Muscle of leg (tissue), 3 donors: ENCODE measurements at regions not wholly inside any gene's neighbourhood (a gene's known extent, or its start where the extent isn't known, plus 50 kb on each side); places are given as distances from the start of the nearest gene placed in this dataset.

Source experiments
- DNase-seq: peaks from one replicate; pipeline ENCODE4 v3.0.0; 2013
- H3K27ac ChIP-seq: one replicate; pipeline ENCODE4 v1.5.1; 2013; ENCODE audit warnings: mild to moderate bottlenecking, low read length, control low read depth
- H3K27me3 ChIP-seq: one replicate; pipeline ENCODE4 v1.6.1; 2013; ENCODE audit warnings: low read length; ENCODE audit not compliant: control insufficient read depth, insufficient read depth
- H3K36me3 ChIP-seq: one replicate; pipeline ENCODE4 v1.6.1; 2013; ENCODE audit warnings: low read length; ENCODE audit not compliant: control insufficient read depth, insufficient read depth
- H3K4me1 ChIP-seq: one replicate; pipeline ENCODE4 v1.6.1; 2013; ENCODE audit warnings: low read length; ENCODE audit not compliant: control insufficient read depth, insufficient read depth
- H3K4me3 ChIP-seq: one replicate; pipeline ENCODE4 v1.5.1; 2013; ENCODE audit warnings: low read length, control low read depth
- H3K9me3 ChIP-seq: replicated peaks from 2 replicates; pipeline ENCODE4 v1.6.1; 2013; ENCODE audit warnings: low read depth, low read length; ENCODE audit not compliant: control insufficient read depth
- WGBS: methylation state at CpG from one replicate; pipeline ENCODE4 v1.1.5; 2013; ENCODE audit warnings: missing lambda C conversion rate; ENCODE audit not compliant: insufficient coverage; 5-methylcytosine and 5-hydroxymethylcytosine counted together

DNA sequence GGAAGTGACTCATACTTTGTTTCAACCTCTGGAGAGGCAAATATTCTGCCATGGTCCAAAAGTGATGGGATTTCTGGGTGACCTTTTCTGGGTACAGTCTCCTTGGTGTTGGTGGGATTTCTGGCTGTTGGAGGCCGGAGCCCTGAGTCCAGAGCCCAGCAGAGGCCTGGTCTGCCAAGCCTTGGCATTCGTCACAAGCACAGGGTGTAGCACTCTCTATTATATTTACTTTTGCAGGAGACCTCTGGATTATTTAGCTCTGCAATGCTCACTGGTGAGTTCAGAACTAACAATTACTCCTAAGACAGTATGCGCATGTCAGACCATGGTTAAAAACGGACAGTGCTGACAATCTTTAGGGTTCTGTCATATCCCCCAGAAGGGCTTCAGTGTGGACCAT lies 201.6 kb upstream of the TWIST2 start:
- no peaks in the 10 kb centered on the region for H3K9me3 ChIP-seq
- H3K4me1 ChIP-seq = peaks cover 5% of the 10 kb centered on the region
- no peak overlapping the region for H3K4me3 ChIP-seq
- no peak overlapping the region for H3K27ac ChIP-seq
- DNase-seq = no peak
- H3K36me3 ChIP-seq = no peaks in the 10 kb centered on the region
- H3K27me3 ChIP-seq = peaks cover 2% of the 10 kb centered on the region
- 89% methylated on average over 2 of the region's 4 CpGs for WGBS

DNA sequence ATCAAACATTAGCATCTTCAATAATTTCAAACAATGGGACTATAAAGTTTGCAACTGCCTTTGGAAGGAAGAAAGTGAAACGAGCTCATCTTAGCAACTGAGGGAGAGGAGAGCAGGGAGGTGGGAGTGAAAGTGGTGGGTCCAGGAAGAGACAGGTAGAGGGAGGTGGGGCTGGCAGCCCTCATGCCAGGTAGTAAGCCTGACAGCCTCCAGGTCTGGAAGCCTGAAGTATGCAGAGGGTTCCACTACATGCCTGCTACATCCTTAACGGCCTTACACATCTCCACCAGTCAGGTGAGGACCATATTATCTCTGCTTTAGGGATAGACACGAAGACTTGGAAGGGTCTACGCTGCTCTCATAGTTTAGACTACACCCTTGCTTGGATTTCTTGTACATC lies 201.1 kb upstream of the TWIST2 start:
- 75% methylated on average over 3 of the region's 4 CpGs for WGBS
- DNase-seq = no peak
- Histone ChIP-seq H3K4me1 (peaks cover 5% of the 10 kb centered on the region), H3K27ac (no peak overlapping the region), H3K36me3 (no peaks in the 10 kb centered on the region), H3K4me3 (no peak overlapping the region), H3K9me3 (no peaks in the 10 kb centered on the region), H3K27me3 (peaks cover 2% of the 10 kb centered on the region)

DNA sequence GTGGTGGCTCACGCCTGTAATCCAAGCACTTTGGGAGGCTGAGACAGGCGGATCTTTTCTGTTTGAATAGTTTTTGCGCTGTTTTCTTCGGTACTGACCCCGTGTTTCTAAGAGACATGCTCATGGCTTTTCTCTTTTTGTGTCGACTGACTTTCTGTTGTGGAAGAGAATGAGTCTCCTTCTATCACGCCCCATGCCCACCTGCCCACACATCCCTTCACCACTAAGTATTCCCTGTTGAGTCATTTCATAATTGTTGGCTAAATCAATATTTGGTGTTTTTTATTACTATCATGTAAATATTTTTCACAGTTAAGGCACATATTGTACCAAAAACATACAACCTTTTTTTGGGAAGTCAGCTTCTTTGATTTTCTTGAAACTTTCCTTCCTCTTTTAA lies 198.8 kb upstream of the TWIST2 start:
- H3K27me3 ChIP-seq = peaks cover 2% of the 10 kb centered on the region
- WGBS = 90% methylated on average over 2 of the region's 7 CpGs
- peaks cover 13% of the 10 kb centered on the region for H3K4me1 ChIP-seq

DNA sequence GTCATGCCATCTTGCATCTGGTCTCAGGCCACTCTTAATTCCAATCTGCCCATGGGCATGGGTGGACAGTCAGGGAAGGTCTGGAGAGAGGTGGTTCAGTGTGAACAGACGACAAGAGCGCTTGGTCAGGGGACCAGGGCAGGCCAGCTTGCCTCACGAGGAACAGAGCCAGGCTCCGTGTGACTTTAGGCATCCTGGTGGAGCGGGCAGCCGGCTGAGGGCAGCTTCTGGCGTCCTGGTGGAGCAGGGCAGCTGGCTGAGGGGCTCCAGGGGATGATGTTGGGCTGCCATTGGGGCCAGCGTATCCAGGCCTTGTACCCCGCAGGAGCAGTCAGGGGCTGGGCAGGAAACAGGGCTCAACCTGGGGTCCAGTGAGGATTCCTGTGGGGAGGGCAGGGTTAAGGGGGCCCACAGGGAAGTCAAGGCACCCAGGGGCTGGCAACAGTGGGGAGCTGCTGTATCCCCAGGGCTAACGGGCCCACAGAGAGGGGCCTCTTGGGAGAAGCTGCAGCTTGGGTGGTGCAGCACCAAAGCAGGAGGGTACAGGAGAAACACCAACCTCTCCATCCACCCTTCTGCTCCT lies 197.9 kb upstream of the TWIST2 start:
- no peak for DNase-seq
- Histone ChIP-seq H3K36me3 (no peaks in the 10 kb centered on the region), H3K27me3 (peaks cover 2% of the 10 kb centered on the region), H3K27ac (no peak overlapping the region), H3K4me1 (peaks cover 15% of the 10 kb centered on the region), H3K9me3 (no peaks in the 10 kb centered on the region), H3K4me3 (no peak overlapping the region)
- 94% methylated on average over 9 of the region's 10 CpGs for WGBS

More for the DNA sequence above, 198.8 kb upstream of the TWIST2 start:
- Histone ChIP-seq H3K4me3 (no peak overlapping the region), H3K36me3 (no peaks in the 10 kb centered on the region), H3K27ac (no peak overlapping the region), H3K9me3 (no peaks in the 10 kb centered on the region)
- no peak for DNase-seq

DNA sequence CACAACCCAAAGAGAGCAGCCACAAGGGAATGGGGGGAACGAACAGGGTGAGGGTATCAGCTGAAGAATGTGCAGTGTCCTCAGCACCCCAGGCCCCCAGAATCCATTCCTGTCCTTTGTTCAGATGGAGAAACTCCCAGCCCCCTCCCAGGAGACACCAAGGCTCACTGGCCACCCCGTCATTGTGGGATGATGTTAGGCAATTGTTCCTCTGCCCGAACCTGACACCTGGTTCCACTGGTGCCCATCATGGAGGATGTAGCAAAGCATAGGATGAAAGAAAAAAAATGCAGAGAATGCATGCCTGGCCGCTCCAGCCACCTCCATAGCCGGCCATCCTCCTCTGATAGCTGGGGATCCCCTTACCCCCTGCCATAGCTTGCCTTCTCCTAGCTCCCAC lies 197.3 kb upstream of the TWIST2 start:
- Histone ChIP-seq H3K9me3 (no peaks in the 10 kb centered on the region), H3K36me3 (no peaks in the 10 kb centered on the region), H3K27ac (no peak overlapping the region), H3K4me1 (peaks cover 20% of the 10 kb centered on the region), H3K4me3 (no peak overlapping the region), H3K27me3 (peaks cover 2% of the 10 kb centered on the region)
- no peak for DNase-seq
- 76% methylated on average over 2 of the region's 5 CpGs for WGBS

DNA sequence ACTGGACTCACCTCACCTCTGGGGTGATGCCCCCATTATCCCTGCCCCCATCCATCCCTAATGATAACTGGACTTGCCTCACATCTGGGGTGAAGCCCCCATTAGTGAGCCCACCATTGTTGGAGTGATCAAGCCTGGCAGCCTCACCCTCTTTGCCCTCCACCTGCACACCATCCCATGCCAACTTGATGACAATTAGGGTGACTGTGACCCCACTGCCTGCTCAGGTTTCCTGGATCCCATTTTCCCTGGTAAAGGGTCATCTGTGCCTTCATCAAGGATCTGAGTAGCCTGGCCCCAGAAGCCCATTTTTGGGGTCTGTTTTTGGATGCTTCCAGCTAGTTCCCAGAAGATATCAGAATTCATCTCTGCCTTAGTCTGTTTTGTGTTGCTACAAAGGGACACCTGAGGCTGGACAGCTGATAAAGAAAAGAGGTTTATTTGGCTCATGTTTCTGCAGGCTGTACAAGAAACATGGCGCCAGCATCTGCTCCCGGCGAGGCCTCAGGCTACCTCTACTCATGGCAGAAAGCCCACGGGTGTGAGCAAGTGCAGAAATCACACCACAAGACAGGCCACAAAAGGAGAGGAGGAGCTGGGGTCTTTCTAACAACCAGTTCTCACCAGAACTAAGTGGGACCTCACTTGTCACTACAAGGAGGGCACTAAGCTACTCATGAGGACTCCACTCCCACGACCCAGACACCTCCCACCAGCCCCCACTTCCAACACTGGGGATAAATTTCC lies 196.4 kb upstream of the TWIST2 start:
- Histone ChIP-seq H3K36me3 (no peaks in the 10 kb centered on the region), H3K27me3 (peaks cover 2% of the 10 kb centered on the region), H3K4me1 (peaks cover 30% of the 10 kb centered on the region), H3K9me3 (no peaks in the 10 kb centered on the region), H3K27ac (no peak overlapping the region), H3K4me3 (no peak overlapping the region)
- WGBS = 92% methylated on average over 3 of the region's 5 CpGs
- DNase-seq = no peak

DNA sequence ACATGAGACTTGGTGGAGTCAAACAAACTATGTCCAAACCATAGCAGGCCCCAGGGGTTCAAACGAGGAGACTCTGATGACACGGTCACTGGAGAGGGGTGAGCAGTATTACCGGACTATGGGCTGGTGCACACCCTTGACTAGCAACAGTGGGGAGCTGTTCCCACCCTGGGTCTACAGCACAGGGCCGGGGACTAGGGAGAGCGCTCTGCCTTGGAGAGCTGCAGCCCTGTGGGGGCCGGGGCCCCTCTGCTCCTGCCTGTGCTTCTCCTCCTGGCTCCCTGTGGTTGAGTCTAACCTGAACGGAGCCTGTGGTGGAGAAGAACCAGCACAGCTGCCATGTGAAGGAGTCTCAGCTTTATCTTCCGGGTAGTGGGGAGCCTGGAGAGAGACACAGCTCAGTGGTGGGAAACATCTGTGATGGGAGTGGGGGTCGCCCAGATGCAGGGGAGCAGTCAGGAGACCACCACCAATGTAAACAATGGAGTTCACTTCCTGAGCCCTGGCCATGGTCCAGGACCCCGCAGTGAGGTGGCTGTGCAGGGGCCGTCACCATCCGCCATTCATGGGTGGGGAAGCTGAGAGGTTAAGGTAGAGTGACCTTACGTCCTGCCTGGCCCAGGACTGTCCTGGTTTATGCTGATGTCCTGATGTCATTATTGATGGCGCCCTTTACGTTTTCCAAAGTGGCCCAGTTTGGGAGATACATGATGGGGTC lies 195.7 kb upstream of the TWIST2 start:
- WGBS = 90% methylated on average over 11 of the region's 15 CpGs
- Histone ChIP-seq H3K4me1 (peaks cover 37% of the 10 kb centered on the region), H3K4me3 (no peak overlapping the region), H3K36me3 (no peaks in the 10 kb centered on the region), H3K27ac (no peak overlapping the region), H3K9me3 (no peaks in the 10 kb centered on the region), H3K27me3 (peaks cover 2% of the 10 kb centered on the region)
- DNase-seq = no peak

DNA sequence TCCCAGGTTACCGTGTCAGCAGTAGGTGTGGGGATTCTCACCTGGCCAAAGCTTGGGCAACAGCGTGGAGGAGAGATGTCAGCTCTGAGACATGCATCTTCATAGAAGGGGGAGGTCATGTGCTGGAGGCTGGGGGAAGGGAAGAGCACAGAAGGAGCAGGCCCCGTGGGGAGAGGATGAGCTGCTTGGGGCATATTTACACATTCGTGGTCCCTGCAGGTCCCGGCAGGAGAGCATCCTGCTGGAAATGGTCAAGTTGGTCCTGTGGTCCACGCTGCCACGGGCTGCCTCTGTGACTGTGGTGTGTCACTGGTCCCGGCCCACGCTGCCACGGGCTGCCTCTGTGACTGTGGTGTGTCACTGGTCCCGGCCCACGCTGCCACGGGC lies 195.1 kb upstream of the TWIST2 start:
- no peaks in the 10 kb centered on the region for H3K36me3 ChIP-seq
- no peak overlapping the region for H3K4me3 ChIP-seq
- H3K4me1 ChIP-seq = peaks cover 43% of the 10 kb centered on the region
- peaks cover 2% of the 10 kb centered on the region for H3K27me3 ChIP-seq
- DNase-seq = no peak
- 89% methylated on average over 3 of the region's 13 CpGs for WGBS
- H3K27ac ChIP-seq = no peak overlapping the region
- H3K9me3 ChIP-seq = no peaks in the 10 kb centered on the region

DNA sequence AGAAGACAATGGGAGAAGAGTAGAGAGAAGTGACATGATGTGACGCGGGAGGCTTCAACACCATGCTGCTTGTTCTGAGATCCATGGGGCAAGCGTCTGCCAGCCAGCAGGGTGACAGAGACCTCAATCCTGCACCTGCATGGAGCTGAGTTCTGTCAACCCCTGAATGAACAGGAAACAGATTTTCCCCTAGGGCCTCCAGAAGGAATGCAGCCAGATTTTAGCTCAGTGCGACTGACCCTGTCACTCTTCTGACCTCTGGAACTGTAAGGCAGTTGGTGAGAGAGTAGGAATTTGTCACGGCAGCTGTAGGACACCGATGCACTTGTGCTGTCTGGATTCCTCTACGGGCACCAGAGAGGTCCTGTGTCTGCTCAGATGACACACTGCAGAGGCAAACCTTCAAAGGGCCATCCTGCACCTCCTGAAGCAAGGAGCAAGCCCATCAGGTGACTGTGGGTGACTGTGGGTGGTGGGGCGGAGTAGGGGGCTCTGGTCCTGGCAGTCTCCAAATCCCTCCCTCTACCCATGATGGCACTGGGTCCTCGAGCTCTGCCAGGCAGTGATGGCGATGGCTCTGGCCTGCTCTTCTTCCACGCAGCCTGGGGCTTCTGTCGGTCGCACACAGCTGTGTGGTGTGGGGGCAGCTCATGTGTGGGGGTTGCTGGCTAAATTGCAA lies 194.3 kb upstream of the TWIST2 start:
- Histone ChIP-seq H3K36me3 (no peaks in the 10 kb centered on the region), H3K27me3 (peaks cover 2% of the 10 kb centered on the region), H3K4me3 (no peak overlapping the region), H3K4me1 (peaks cover 51% of the 10 kb centered on the region), H3K9me3 (no peaks in the 10 kb centered on the region), H3K27ac (no peak overlapping the region)
- peak; percentile 25 for DNase-seq
- 43% methylated on average over 7 of the region's 13 CpGs for WGBS
